ENCODE measurements at regions not wholly inside any gene's neighbourhood (a gene's known extent, or its start where the extent isn't known, plus 50 kb on each side); places are given as distances from the start of the nearest gene placed in this dataset.

GRCh38 chrX:39288592-39288991, 487.3 kb downstream of the MID1IP1 start:
- ChIA-PET POLR2A (no interaction called here), CTCF (interaction anchor here (0.6 kb wide), 1 partner anchor 16 kb away, joined by 4 read pairs; no protein-coding TSS in a partner anchor)
- H3K4me1 ChIP-seq (ENCODE audit: control insufficient read depth, insufficient read depth, low read length) = no peaks in the 10 kb centered on the region
- no peak overlapping the region for H3K4me3 ChIP-seq (ENCODE audit: low read depth, low read length)
- no peak overlapping the region for H3K27ac ChIP-seq (ENCODE audit: extremely low read depth, low read depth, low read length)
- no peaks in the 10 kb centered on the region for H3K9me3 ChIP-seq (ENCODE audit: control insufficient read depth, insufficient read depth, low read depth, low read length)
- no peaks in the 10 kb centered on the region for H3K36me3 ChIP-seq (ENCODE audit: control insufficient read depth in 2 of 2, insufficient read depth in 1 of 2, low read length in 2 of 2)
- TF ChIP-seq, protein P1, sequence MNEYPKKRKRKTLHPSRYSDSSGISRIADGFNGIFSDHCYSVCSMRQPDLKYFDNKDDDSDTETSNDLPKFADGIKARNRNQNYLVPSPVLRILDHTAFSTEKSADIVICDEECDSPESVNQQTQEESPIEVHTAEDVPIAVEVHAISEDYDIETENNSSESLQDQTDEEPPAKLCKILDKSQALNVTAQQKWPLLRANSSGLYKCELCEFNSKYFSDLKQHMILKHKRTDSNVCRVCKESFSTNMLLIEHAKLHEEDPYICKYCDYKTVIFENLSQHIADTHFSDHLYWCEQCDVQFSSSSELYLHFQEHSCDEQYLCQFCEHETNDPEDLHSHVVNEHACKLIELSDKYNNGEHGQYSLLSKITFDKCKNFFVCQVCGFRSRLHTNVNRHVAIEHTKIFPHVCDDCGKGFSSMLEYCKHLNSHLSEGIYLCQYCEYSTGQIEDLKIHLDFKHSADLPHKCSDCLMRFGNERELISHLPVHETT (tag by site-specific recombination; IDR thresholded peaks at IDR 0.05) = no peak
- TF ChIP-seq SCRT1 (tag by site-specific recombination; IDR thresholded peaks at IDR 0.05; ENCODE audit: borderline replicate concordance) (no peak), ZNF660 (tag by site-specific recombination; IDR thresholded peaks at IDR 0.05) (no peak), HOXC10 (CRISPR knock-in tag; IDR thresholded peaks at IDR 0.05) (no peak), ZNF837 (tag by site-specific recombination; IDR thresholded peaks at IDR 0.05) (no peak), EGR2 (tag by site-specific recombination; IDR thresholded peaks at IDR 0.05; ENCODE audit: low read depth) (no peak), BCL11A (tag by site-specific recombination; IDR thresholded peaks at IDR 0.05; ENCODE audit: low read depth) (no peak), SETDB1 (IDR thresholded peaks at IDR 0.05; ENCODE audit: insufficient read length, low read length) (no peak), ZNF404 (tag by site-specific recombination; IDR thresholded peaks at IDR 0.05) (no peak), ZNF10 (tag by site-specific recombination; IDR thresholded peaks at IDR 0.05) (no peak), MYNN (tag by site-specific recombination; IDR thresholded peaks at IDR 0.05; ENCODE audit: borderline replicate concordance) (no peak), ZNF354C (tag by site-specific recombination; IDR thresholded peaks at IDR 0.05; ENCODE audit: borderline replicate concordance, low read depth) (no peak), ZBTB44 (tag by site-specific recombination; IDR thresholded peaks at IDR 0.05) (no peak)
- TF ChIP-seq, protein P2, sequence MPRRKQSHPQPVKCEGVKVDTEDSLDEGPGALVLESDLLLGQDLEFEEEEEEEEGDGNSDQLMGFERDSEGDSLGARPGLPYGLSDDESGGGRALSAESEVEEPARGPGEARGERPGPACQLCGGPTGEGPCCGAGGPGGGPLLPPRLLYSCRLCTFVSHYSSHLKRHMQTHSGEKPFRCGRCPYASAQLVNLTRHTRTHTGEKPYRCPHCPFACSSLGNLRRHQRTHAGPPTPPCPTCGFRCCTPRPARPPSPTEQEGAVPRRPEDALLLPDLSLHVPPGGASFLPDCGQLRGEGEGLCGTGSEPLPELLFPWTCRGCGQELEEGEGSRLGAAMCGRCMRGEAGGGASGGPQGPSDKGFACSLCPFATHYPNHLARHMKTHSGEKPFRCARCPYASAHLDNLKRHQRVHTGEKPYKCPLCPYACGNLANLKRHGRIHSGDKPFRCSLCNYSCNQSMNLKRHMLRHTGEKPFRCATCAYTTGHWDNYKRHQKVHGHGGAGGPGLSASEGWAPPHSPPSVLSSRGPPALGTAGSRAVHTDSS (tag by site-specific recombination; IDR thresholded peaks at IDR 0.05) = no peak

- Histone ChIP-seq H3K4me3 (ENCODE audit: low read depth, low read length) (no peak overlapping the region), H3K27ac (ENCODE audit: extremely low read depth, low read depth, low read length) (no peak overlapping the region), H3K9me3 (ENCODE audit: control insufficient read depth, insufficient read depth, low read depth, low read length) (no peaks in the 10 kb centered on the region), H3K4me1 (ENCODE audit: control insufficient read depth, insufficient read depth, low read length) (no peaks in the 10 kb centered on the region), H3K36me3 (ENCODE audit: control insufficient read depth in 2 of 2, insufficient read depth in 1 of 2, low read length in 2 of 2) (no peaks in the 10 kb centered on the region)
- ChIA-PET POLR2A (no interaction called here), CTCF (no interaction called here)
- no peak for TF ChIP-seq ZNF184 (tag by site-specific recombination; IDR thresholded peaks at IDR 0.05)
- no peak for TF ChIP-seq ZFP69B (tag by site-specific recombination; IDR thresholded peaks at IDR 0.05)
- no peak for TF ChIP-seq ZNF777 (tag by site-specific recombination; IDR thresholded peaks at IDR 0.05; ENCODE audit: borderline replicate concordance)
- no peak for TF ChIP-seq ZBTB6 (tag by site-specific recombination; IDR thresholded peaks at IDR 0.05)
- TF ChIP-seq ZNF776 (tag by site-specific recombination; IDR thresholded peaks at IDR 0.05; ENCODE audit: borderline replicate concordance) = no peak
- TF ChIP-seq SP7 (tag by site-specific recombination; IDR thresholded peaks at IDR 0.05) = no peak
- no peak for TF ChIP-seq OSR2 (tag by site-specific recombination; IDR thresholded peaks at IDR 0.05)
- TF ChIP-seq ZNF24 (tag by site-specific recombination; IDR thresholded peaks at IDR 0.05) = no peak
- no peak for TF ChIP-seq ZNF391 (tag by site-specific recombination; IDR thresholded peaks at IDR 0.05; ENCODE audit: borderline replicate concordance, low read depth)
- no peak for TF ChIP-seq ZNF664 (tag by site-specific recombination; IDR thresholded peaks at IDR 0.05)
- no peak for TF ChIP-seq ZNF132 (tag by site-specific recombination; IDR thresholded peaks at IDR 0.05; ENCODE audit: borderline replicate concordance)
- no peak for TF ChIP-seq ZNF211 (tag by site-specific recombination; IDR thresholded peaks at IDR 0.05; ENCODE audit: low read depth)
- no peak for TF ChIP-seq ZNF488 (tag by site-specific recombination; IDR thresholded peaks at IDR 0.05)
- TF ChIP-seq, protein P3, sequence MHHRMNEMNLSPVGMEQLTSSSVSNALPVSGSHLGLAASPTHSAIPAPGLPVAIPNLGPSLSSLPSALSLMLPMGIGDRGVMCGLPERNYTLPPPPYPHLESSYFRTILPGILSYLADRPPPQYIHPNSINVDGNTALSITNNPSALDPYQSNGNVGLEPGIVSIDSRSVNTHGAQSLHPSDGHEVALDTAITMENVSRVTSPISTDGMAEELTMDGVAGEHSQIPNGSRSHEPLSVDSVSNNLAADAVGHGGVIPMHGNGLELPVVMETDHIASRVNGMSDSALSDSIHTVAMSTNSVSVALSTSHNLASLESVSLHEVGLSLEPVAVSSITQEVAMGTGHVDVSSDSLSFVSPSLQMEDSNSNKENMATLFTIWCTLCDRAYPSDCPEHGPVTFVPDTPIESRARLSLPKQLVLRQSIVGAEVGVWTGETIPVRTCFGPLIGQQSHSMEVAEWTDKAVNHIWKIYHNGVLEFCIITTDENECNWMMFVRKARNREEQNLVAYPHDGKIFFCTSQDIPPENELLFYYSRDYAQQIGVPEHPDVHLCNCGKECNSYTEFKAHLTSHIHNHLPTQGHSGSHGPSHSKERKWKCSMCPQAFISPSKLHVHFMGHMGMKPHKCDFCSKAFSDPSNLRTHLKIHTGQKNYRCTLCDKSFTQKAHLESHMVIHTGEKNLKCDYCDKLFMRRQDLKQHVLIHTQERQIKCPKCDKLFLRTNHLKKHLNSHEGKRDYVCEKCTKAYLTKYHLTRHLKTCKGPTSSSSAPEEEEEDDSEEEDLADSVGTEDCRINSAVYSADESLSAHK (tag by site-specific recombination; IDR thresholded peaks at IDR 0.05) = no peak
Measured at GRCh38 chrX:39289827-39290226, 488.6 kb downstream of the MID1IP1 start.

All from HEK293 (cell line).